IMR-90 (cell line): ENCODE measurements at regions not wholly inside any gene's neighbourhood (a gene's known extent, or its start where the extent isn't known, plus 50 kb on each side); places are given as distances from the start of the nearest gene placed in this dataset.

Source experiments
- ATAC-seq: fragments of 200-7000 bp; cut with Tn5 transposase; 2 replicates; pipeline ENCODE4 v1.9.1; 2020; ENCODE audit warnings: low read depth, mild to moderate bottlenecking, moderate library complexity
- BruUV-seq: library from RNA; stranded (reverse); fragments of 400-500 nt; replicated peaks from 2 replicates; lab custom pipeline; 2021; lab: Mats Ljungman, UMichigan
- CTCF ChIA-PET: fragments of 300-600 bp; formaldehyde crosslinking; extraction: SDS; loops from one replicate; lab custom pipeline; 2021; ENCODE audit warnings: antibody characterized with exemption; lab: Yijun Ruan, JAX
- POLR2A ChIA-PET: fragments of 300-600 bp; sonication (Branson Sonifier 250); formaldehyde crosslinking; loops from one replicate; lab custom pipeline; 2022; ENCODE audit warnings: antibody characterized with exemption; ENCODE audit not compliant: unreplicated experiment; lab: Charles Lee
- DNase-seq: peaks from one replicate; pipeline ENCODE4 v3.0.0; 2013
- H2AFZ ChIP-seq: replicated peaks from 2 replicates; pipeline ENCODE3; 2013; ENCODE audit warnings: low read length, mild to moderate bottlenecking; ENCODE audit not compliant: poor library complexity
- H2AK5ac ChIP-seq: 2 replicates; pipeline ENCODE4 v1.6.1; 2013; ENCODE audit warnings: low read depth, low read length, inconsistent platforms
- H2AK9ac ChIP-seq: replicated peaks from 2 replicates; pipeline ENCODE3; 2013; ENCODE audit warnings: mild to moderate bottlenecking, low read depth, low read length, moderate library complexity; ENCODE audit not compliant: poor library complexity
- H2BK120ac ChIP-seq: 2 replicates; pipeline ENCODE4 v1.6.1; 2013; ENCODE audit warnings: low read depth, low read length, inconsistent platforms
- H2BK15ac ChIP-seq: 3 replicates; pipeline ENCODE4 v1.6.1; 2013; ENCODE audit warnings: low read depth, low read length, inconsistent platforms
- H2BK20ac ChIP-seq: 2 replicates; pipeline ENCODE4 v1.6.1; 2013; ENCODE audit warnings: low read depth, mild to moderate bottlenecking, inconsistent platforms, low read length, moderate library complexity
- H2BK5ac ChIP-seq: 2 replicates; pipeline ENCODE4 v1.6.1; 2013; ENCODE audit warnings: mild to moderate bottlenecking, low read depth, low read length, inconsistent platforms; ENCODE audit not compliant: poor library complexity, severe bottlenecking
- H3K14ac ChIP-seq: replicated peaks from 2 replicates; pipeline ENCODE4 v1.6.1; 2013; ENCODE audit warnings: low read depth, low read length, inconsistent platforms
- H3K18ac ChIP-seq: 2 replicates; pipeline ENCODE4 v1.6.1; 2013; ENCODE audit warnings: low read depth, low read length, control low read depth
- H3K23ac ChIP-seq: 2 replicates; pipeline ENCODE4 v1.6.1; 2013; ENCODE audit warnings: low read depth, low read length, inconsistent platforms
- H3K27ac ChIP-seq: 2 replicates; pipeline ENCODE4 v1.5.1; 2013; ENCODE audit warnings: mild to moderate bottlenecking, control low read depth, low read length; ENCODE audit not compliant: insufficient read depth
- H3K27me3 ChIP-seq: 2 replicates; pipeline ENCODE4 v1.6.1; 2013; ENCODE audit warnings: low read length; ENCODE audit not compliant: control insufficient read depth, insufficient read depth
- H3K36me3 ChIP-seq: 2 replicates; pipeline ENCODE4 v1.6.1; 2013; ENCODE audit warnings: low read length, mixed read lengths; ENCODE audit not compliant: control insufficient read depth, insufficient read depth
- H3K4ac ChIP-seq: 2 replicates; pipeline ENCODE4 v1.6.1; 2013; ENCODE audit warnings: low read depth, low read length, inconsistent platforms
- H3K4me1 ChIP-seq: 2 replicates; pipeline ENCODE4 v1.6.1; 2013; ENCODE audit warnings: low read length, mixed read lengths; ENCODE audit not compliant: control insufficient read depth, insufficient read depth
- H3K4me2 ChIP-seq: 2 replicates; pipeline ENCODE4 v1.6.1; 2013; ENCODE audit warnings: low read depth, mild to moderate bottlenecking, control low read depth, low read length, moderate library complexity
- H3K4me3 ChIP-seq: 2 replicates; pipeline ENCODE4 v1.5.1; 2013; ENCODE audit warnings: low read depth, mild to moderate bottlenecking, control low read depth, low read length, moderate library complexity; ENCODE audit not compliant: insufficient read depth
- H3K56ac ChIP-seq: 2 replicates; pipeline ENCODE4 v1.6.1; 2013; ENCODE audit warnings: low read length, inconsistent platforms; ENCODE audit not compliant: insufficient read depth; ENCODE audit errors: extremely low read depth
- H3K79me1 ChIP-seq, 2 experiments: 2 replicates each; pipeline ENCODE4 v1.6.1; 2013; ENCODE audit warnings: low read length in 2 of 2, inconsistent platforms in 1 of 2, low read depth in 1 of 2
- H3K9ac ChIP-seq: 2 replicates; pipeline ENCODE4 v1.6.1; 2013; ENCODE audit warnings: low read depth, low read length, control low read depth
- H3K9me1 ChIP-seq: 2 replicates; pipeline ENCODE4 v1.6.1; 2013; ENCODE audit warnings: low read length, inconsistent platforms; ENCODE audit not compliant: insufficient read depth
- H3K9me3 ChIP-seq: 2 replicates; pipeline ENCODE4 v1.6.1; 2013; ENCODE audit warnings: low read length; ENCODE audit not compliant: control insufficient read depth, insufficient read depth
- H4K20me1 ChIP-seq: 2 replicates; pipeline ENCODE4 v1.6.1; 2013; ENCODE audit warnings: low read length, inconsistent platforms; ENCODE audit not compliant: insufficient read depth
- H4K5ac ChIP-seq: 2 replicates; pipeline ENCODE4 v1.6.1; 2013; ENCODE audit warnings: mild to moderate bottlenecking, low read depth, low read length, control low read depth
- H4K8ac ChIP-seq, 2 experiments: 2 replicates each; pipeline ENCODE4 v1.6.1; 2013; ENCODE audit warnings: low read depth in 2 of 2, low read length in 2 of 2, control low read depth in 1 of 2, inconsistent platforms in 1 of 2
- H4K91ac ChIP-seq: 2 replicates; pipeline ENCODE4 v1.6.1; 2013; ENCODE audit warnings: low read depth, low read length, inconsistent platforms; ENCODE audit not compliant: insufficient read depth
- BHLHE40 ChIP-seq: fragments of 150-350 bp; IDR thresholded peaks from 2 replicates; pipeline ENCODE4 v1.6.1; 2016; ENCODE audit warnings: mild to moderate bottlenecking, low read depth, low read length
- CEBPB ChIP-seq: IDR thresholded peaks from 2 replicates; pipeline ENCODE4 v1.6.1; 2012; ENCODE audit warnings: low read depth, low read length, improper control_type of control experiment
- CHD1 ChIP-seq: IDR thresholded peaks from 2 replicates; pipeline ENCODE4 v1.6.1; 2012; ENCODE audit warnings: low read depth, low read length, improper control_type of control experiment
- CTCF ChIP-seq: conservative IDR thresholded peaks from 2 replicates; pipeline ENCODE4 v1.5.1; 2012; ENCODE audit warnings: mild to moderate bottlenecking, low read depth, low read length, improper control_type of control experiment
- ELK1 ChIP-seq: fragments of 150-350 bp; IDR thresholded peaks from 2 replicates; pipeline ENCODE4 v1.6.1; 2016; ENCODE audit warnings: low read depth, mild to moderate bottlenecking, low read length, moderate library complexity, borderline replicate concordance
- FOS ChIP-seq: fragments of 150-350 bp; IDR thresholded peaks from 2 replicates; pipeline ENCODE4 v1.6.1; 2016; ENCODE audit warnings: low read depth, low read length
- MAFK ChIP-seq: IDR thresholded peaks from 2 replicates; pipeline ENCODE4 v1.6.1; 2012; ENCODE audit warnings: low read depth, low read length, improper control_type of control experiment
- MAZ ChIP-seq: IDR thresholded peaks from 2 replicates; pipeline ENCODE4 v1.6.1; 2012; ENCODE audit warnings: low read depth, mild to moderate bottlenecking, low read length, improper control_type of control experiment, moderate library complexity, borderline replicate concordance
- MXI1 ChIP-seq: IDR thresholded peaks from 2 replicates; pipeline ENCODE4 v1.6.1; 2012; ENCODE audit warnings: low read depth, mild to moderate bottlenecking, low read length, moderate library complexity, borderline replicate concordance
- NFE2L2 ChIP-seq: fragments of 150-350 bp; IDR thresholded peaks from 2 replicates; pipeline ENCODE4 v1.6.1; 2016; ENCODE audit warnings: low read depth, mild to moderate bottlenecking, low read length
- POLR2A ChIP-seq: IDR thresholded peaks from 2 replicates; pipeline ENCODE4 v1.6.1; 2012; ENCODE audit warnings: mild to moderate bottlenecking, low read depth, low read length
- RAD21 ChIP-seq: IDR thresholded peaks from 2 replicates; pipeline ENCODE4 v1.6.1; 2012; ENCODE audit warnings: low read length, improper control_type of control experiment
- RCOR1 ChIP-seq: IDR thresholded peaks from 2 replicates; pipeline ENCODE4 v1.6.1; 2012; ENCODE audit warnings: mild to moderate bottlenecking, low read length, improper control_type of control experiment; ENCODE audit not compliant: insufficient replicate concordance
- RFX5 ChIP-seq: IDR thresholded peaks from 2 replicates; pipeline ENCODE4 v1.8.0; 2012; ENCODE audit warnings: low read depth, mild to moderate bottlenecking, low read length, moderate library complexity
- SMC3 ChIP-seq: fragments of 150-350 bp; IDR thresholded peaks from 2 replicates; pipeline ENCODE4 v1.6.1; 2016; ENCODE audit warnings: low read depth, mild to moderate bottlenecking, antibody characterized with exemption, low read length, moderate library complexity
- USF2 ChIP-seq: fragments of 150-350 bp; IDR thresholded peaks from 2 replicates; pipeline ENCODE4 v1.6.1; 2017; ENCODE audit warnings: mild to moderate bottlenecking, antibody characterized with exemption, low read length, low read depth
- WGBS, 2 experiments: methylation state at CpG; one replicate each; pipeline versions ENCODE4 v1.1.5 to v1.1.7; 2013; ENCODE audit warnings: missing lambda C conversion rate in 2 of 2; ENCODE audit not compliant: insufficient read length in 1 of 2; ENCODE audit errors: extremely low coverage in 2 of 2; 5-methylcytosine and 5-hydroxymethylcytosine counted together
- dilution Hi-C: fragments of 300-500 bp; cut with HindIII; formaldehyde crosslinking; loops from one replicate; pipeline ENCODE4 v1.14.3; 2018; ENCODE audit warnings: low sequenced_read_pairs; ENCODE audit not compliant: unreplicated experiment
- in situ Hi-C: fragments of 300-500 bp; cut with MboI; formaldehyde crosslinking; loops from 3 replicates; pipeline ENCODE4 v1.14.3; 2019; ENCODE audit warnings: low sequenced_read_pairs, inconsistent platforms, mixed read lengths
- intact Hi-C: fragments of 100-400 bp; cut with micrococcal nuclease; formaldehyde crosslinking; loops from 2 replicates; pipeline ENCODE4 v1.10.0; 2022

GRCh38 chr5:56489272-56489671 lies 256.1 kb upstream of the ANKRD55 start:
- H3K36me3 ChIP-seq = no peaks in the 10 kb centered on the region
- H3K79me1 ChIP-seq = no peaks in the 10 kb centered on the region
- H3K56ac ChIP-seq = no peak overlapping the region
- no peak overlapping the region for H3K27ac ChIP-seq
- no peak overlapping the region for H3K9ac ChIP-seq
- no peak overlapping the region; the same call in 1 of the 2 replicates for H3K4ac ChIP-seq
- 0 out of 2 replicates have a peak overlapping the region, but pooled peaks have one; percentile 35 for H3K14ac ChIP-seq
- TF ChIP-seq NFE2L2 (no peak), MAFK (no peak), RFX5 (no peak), RCOR1 (no peak), CTCF (no peak), POLR2A (no peak), MAZ (no peak), USF2 (no peak), CEBPB (no peak), SMC3 (no peak), MXI1 (no peak), RAD21 (no peak), ELK1 (no peak), BHLHE40 (no peak), CHD1 (no peak), FOS (no peak)
- ATAC-seq = no peak
- no TSS peak for BruUV-seq
- no peak overlapping the region for H4K5ac ChIP-seq
- in situ Hi-C loops = no loop called here
- no peak overlapping the region for H4K8ac ChIP-seq
- H3K9me3 ChIP-seq = no peaks in the 10 kb centered on the region
- no peaks in the 10 kb centered on the region for H3K27me3 ChIP-seq
- ChIA-PET POLR2A (no interaction called here), CTCF (no interaction called here)
- no peak overlapping the region for H2AK5ac ChIP-seq
- no peak overlapping the region for H2BK15ac ChIP-seq
- H4K91ac ChIP-seq = no peak overlapping the region
- 0 out of 2 replicates have a peak, but pooled peaks cover under 1% of the 10 kb centered on the region for H3K9me1 ChIP-seq
- no peaks in the 10 kb centered on the region for H4K20me1 ChIP-seq
- no peak for DNase-seq
- peak overlapping the region; percentile 30; the same call in 1 of the 2 replicates for H2BK120ac ChIP-seq
- dilution Hi-C loops = no loop called here
- H3K4me2 ChIP-seq = no peak overlapping the region
- intact Hi-C loops = no loop called here
- peaks cover 9% of the 10 kb centered on the region for H3K4me1 ChIP-seq
- no peak overlapping the region for H2AFZ ChIP-seq
- H3K23ac ChIP-seq = no peak overlapping the region
- no peak overlapping the region for H3K18ac ChIP-seq
- H2BK5ac ChIP-seq = no peak overlapping the region
- H3K4me3 ChIP-seq = no peak overlapping the region
- H2BK20ac ChIP-seq = peak overlapping the region; percentile 43; the same call in 1 of the 2 replicates
- H2AK9ac ChIP-seq = no peak overlapping the region
- no CpG with 5 or more reads among the region's 4 CpGs for WGBS, 2 experiments
